IgD-negative memory B cell (primary cell): ENCODE measurements at regions not wholly inside any gene's neighbourhood (a gene's known extent, or its start where the extent isn't known, plus 50 kb on each side); places are given as distances from the start of the nearest gene placed in this dataset.
A peak's percentile ranks its signal among the peaks of the same experiment; 100 is the strongest.

ENCODE experiments used
- H3K27ac Mint-ChIP-seq, 3 donors: one replicate each; pipeline ENCODE4 v1.8.0; 2020 to 2022; ENCODE audit warnings: mild to moderate bottlenecking in 3 of 3, mixed read lengths in 3 of 3, moderate library complexity in 1 of 3
- H3K27me3 Mint-ChIP-seq: one replicate; pipeline ENCODE4 v1.8.0; 2021; ENCODE audit warnings: mixed read lengths
- H3K36me3 Mint-ChIP-seq: one replicate; pipeline ENCODE4 v1.8.0; 2020; ENCODE audit warnings: mild to moderate bottlenecking, mixed read lengths
- H3K4me1 Mint-ChIP-seq, 3 donors: one replicate each; pipeline ENCODE4 v1.8.0; 2020 to 2022; ENCODE audit warnings: mixed read lengths in 3 of 3, mild to moderate bottlenecking in 1 of 3
- H3K4me3 Mint-ChIP-seq, 4 donors: one replicate each; pipeline ENCODE4 v1.8.0; 2020 to 2022; ENCODE audit warnings: mild to moderate bottlenecking in 4 of 4, mixed read lengths in 4 of 4, moderate library complexity in 3 of 4
- H3K9me3 Mint-ChIP-seq, 3 donors: one replicate each; pipeline ENCODE4 v1.8.0; 2020 to 2021; ENCODE audit warnings: mixed read lengths in 3 of 3, mild to moderate bottlenecking in 1 of 3

DNA sequence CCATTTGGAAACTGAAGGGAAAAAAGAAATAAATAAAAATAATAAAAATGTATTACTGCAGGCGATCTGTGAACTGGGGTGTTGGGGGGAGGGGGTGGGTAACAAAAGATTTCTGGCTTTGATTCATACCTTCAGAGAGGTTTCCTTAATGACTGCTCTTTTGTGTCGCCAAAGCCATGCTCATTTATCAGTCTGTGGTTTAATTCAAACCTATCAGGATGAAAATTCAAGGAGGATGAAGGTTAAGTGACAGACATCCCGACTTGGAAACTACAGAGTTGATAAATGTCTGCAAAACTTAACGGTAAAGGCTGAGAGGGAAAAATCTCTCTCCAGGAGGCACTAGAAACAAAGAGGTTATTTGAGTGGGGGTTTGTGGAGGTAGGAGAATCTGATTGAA, 278.2 kb downstream of the PSAT1 start:
- Mint-ChIP-seq H3K9me3 (no peaks in the 10 kb centered on the region), H3K4me1 (no peaks in the 10 kb centered on the region), H3K27ac (no peak overlapping the region), H3K27me3 (no peaks in the 10 kb centered on the region), H3K4me3 (no peak overlapping the region), H3K36me3 (peaks cover 4% of the 10 kb centered on the region)

GRCh38 chr9:78575771-78576170, 278.8 kb downstream of the PSAT1 start:
- Mint-ChIP-seq H3K27ac (peak overlapping the region in 1 of 3 donors; percentile 6), H3K9me3 (no peaks in the 10 kb centered on the region), H3K36me3 (peaks cover 4% of the 10 kb centered on the region), H3K4me1 (no peaks in the 10 kb centered on the region), H3K27me3 (peaks cover under 1% of the 10 kb centered on the region), H3K4me3 (no peak overlapping the region)

DNA sequence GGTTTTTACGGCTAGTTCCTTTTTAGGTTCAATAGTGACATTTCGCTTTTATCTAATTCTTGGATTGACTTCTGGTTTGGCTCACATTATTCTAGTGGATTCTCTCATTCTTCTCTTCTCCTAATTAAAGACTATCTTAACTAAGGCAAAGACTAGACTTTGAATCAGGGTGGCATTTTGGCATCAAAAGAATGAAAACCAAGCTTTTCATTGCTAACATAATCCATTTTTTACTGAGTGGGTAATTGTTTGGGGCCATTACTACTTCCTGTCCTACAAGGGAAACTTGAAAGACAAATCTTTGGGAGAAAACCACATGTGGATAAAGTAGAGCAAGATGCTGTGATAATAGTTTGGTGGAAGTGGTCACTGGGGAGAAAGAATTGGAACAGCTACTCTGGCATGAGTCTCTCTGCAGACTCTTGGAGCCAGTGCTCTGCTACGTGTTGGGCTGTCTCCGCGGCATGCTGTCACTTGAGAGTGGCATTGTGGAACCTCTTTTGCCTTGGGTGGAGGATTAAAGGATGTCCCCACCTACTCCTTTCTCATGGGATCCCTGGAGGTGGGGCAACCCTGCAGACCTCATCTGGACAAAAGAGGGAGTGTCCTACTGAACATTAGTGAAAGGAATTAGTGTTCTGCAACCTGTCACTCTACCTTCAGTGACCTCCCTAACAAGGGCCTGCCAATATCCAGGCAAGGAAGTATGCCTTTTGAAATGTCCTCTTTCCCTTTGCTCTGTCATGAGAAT, 280.4 kb downstream of the PSAT1 start:
- peaks cover 6% of the 10 kb centered on the region for H3K27me3 Mint-ChIP-seq
- H3K4me1 Mint-ChIP-seq, result no peaks in the 10 kb centered on the region
- peaks cover 4% of the 10 kb centered on the region for H3K36me3 Mint-ChIP-seq
- H3K9me3 Mint-ChIP-seq, result no peaks in the 10 kb centered on the region
- no peak overlapping the region for H3K27ac Mint-ChIP-seq
- H3K4me3 Mint-ChIP-seq, result no peak overlapping the region

DNA sequence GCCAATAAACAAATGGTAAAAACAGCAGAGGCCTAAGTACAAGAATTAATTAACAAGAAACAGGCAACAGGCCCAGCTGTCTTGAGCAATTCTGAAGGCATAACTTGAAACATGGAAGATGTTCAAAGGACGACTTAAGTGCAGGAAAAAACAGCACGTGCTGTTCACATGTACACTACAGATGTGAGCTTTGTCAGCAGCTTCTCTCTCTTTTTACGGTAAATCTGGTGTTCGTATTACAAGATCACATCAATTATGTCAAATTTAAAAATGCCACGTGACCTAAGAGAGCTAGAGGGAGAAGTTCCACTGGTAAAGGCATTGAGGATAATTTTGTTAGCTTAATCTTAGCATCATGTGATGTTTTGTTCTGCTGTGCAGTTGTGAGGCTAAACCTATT, 281.1 kb downstream of the PSAT1 start:
- H3K27me3 Mint-ChIP-seq, result peaks cover 7% of the 10 kb centered on the region
- peaks cover 4% of the 10 kb centered on the region for H3K36me3 Mint-ChIP-seq
- no peaks in the 10 kb centered on the region for H3K4me1 Mint-ChIP-seq
- H3K9me3 Mint-ChIP-seq, result no peaks in the 10 kb centered on the region
- no peak overlapping the region for H3K27ac Mint-ChIP-seq
- no peak overlapping the region for H3K4me3 Mint-ChIP-seq

- Mint-ChIP-seq H3K27me3 (peaks cover 16% of the 10 kb centered on the region), H3K4me3 (no peak overlapping the region), H3K9me3 (no peaks in the 10 kb centered on the region), H3K4me1 (no peaks in the 10 kb centered on the region), H3K36me3 (no peaks in the 10 kb centered on the region), H3K27ac (no peak overlapping the region)
These were observed 285.9 kb downstream of the PSAT1 start for GRCh38 chr9:78582821-78583220.

DNA sequence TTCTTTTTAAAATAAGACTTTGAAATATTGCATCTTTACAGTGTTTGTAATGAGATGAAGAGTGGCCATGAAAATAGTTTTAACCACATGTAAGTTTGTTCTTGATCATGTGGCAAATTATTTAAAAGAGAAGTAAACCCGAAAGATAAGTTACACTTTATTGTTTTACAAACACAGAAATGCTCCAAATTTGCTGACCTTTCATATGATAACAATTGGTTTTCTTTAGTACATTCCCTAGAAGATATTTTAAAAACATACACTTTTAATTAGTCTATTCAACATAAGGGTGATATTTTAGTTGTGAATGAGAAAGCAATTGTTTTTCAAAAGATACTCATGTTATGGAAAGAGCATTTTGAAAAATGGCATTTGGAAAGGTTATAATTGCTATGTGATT, 287.7 kb downstream of the PSAT1 start:
- Mint-ChIP-seq H3K4me1 (no peaks in the 10 kb centered on the region), H3K36me3 (no peaks in the 10 kb centered on the region), H3K4me3 (no peak overlapping the region), H3K27me3 (peaks cover 16% of the 10 kb centered on the region), H3K9me3 (peaks cover 0 to 2% (median 0%) of the 10 kb centered on the region in 3 donors), H3K27ac (no peak overlapping the region)

DNA sequence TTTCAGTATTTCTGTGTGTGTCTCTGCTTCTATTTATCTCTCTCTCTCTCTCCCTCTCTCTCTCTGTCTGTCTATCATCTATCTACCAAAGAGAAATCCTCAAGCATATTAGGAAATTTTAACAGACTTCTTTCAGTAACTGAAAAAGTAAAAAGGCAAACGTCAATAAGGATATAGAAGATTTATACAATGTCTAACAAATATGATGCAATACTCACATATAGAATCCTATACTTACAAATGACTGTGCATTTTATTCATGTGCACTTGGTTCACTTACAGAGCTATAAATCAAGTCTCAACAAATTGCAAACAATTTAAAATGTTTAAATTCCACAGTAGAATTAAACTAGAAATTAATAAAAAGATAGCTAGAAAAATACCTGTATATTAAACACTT, 289.0 kb downstream of the PSAT1 start:
- H3K4me3 Mint-ChIP-seq, result no peak overlapping the region
- H3K27me3 Mint-ChIP-seq, result peaks cover 14% of the 10 kb centered on the region
- no peaks in the 10 kb centered on the region for H3K4me1 Mint-ChIP-seq
- H3K27ac Mint-ChIP-seq, result no peak overlapping the region
- H3K9me3 Mint-ChIP-seq, result peaks cover 0 to 2% (median 0%) of the 10 kb centered on the region in 3 donors
- H3K36me3 Mint-ChIP-seq, result no peaks in the 10 kb centered on the region

DNA sequence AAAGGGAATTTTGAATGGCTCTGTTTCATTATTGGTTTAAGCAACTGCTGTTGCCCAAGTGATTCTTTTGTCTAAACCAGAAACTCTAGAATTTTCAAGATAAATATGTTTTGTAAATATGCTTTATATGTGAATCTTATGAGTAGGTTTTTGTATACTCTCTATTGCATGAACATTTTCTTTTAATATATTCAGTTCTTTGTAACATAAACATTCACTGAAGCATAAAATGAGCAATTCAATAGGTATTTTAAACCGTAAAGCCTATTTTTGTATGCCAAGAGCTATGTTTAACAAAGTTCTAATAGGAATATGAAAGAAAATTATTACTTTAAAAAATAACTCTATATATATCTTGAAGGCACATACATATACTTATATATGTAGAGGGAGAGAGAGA, 293.1 kb downstream of the PSAT1 start:
- Mint-ChIP-seq H3K9me3 (peaks cover 0 to 2% (median 0%) of the 10 kb centered on the region in 3 donors), H3K4me3 (no peak overlapping the region), H3K27me3 (peaks cover 3% of the 10 kb centered on the region), H3K4me1 (no peaks in the 10 kb centered on the region), H3K36me3 (no peaks in the 10 kb centered on the region), H3K27ac (no peak overlapping the region)

- Mint-ChIP-seq H3K4me3 (no peak overlapping the region), H3K9me3 (peaks cover 0 to 2% (median 0%) of the 10 kb centered on the region in 3 donors), H3K4me1 (no peaks in the 10 kb centered on the region), H3K36me3 (no peaks in the 10 kb centered on the region), H3K27ac (no peak overlapping the region), H3K27me3 (no peaks in the 10 kb centered on the region)
These were observed 295.9 kb downstream of the PSAT1 start for GRCh38 chr9:78592811-78593210.

- H3K36me3 Mint-ChIP-seq, result no peaks in the 10 kb centered on the region
- no peaks in the 10 kb centered on the region for H3K9me3 Mint-ChIP-seq
- H3K4me1 Mint-ChIP-seq, result no peaks in the 10 kb centered on the region
- H3K27ac Mint-ChIP-seq, result no peak overlapping the region
- no peak overlapping the region for H3K4me3 Mint-ChIP-seq
- H3K27me3 Mint-ChIP-seq, result no peaks in the 10 kb centered on the region
These were observed 298.4 kb downstream of the PSAT1 start for GRCh38 chr9:78595200-78595945.

GRCh38 chr9:78596346-78596745, 299.4 kb downstream of the PSAT1 start:
- no peak overlapping the region for H3K4me3 Mint-ChIP-seq
- H3K27ac Mint-ChIP-seq, result no peak overlapping the region
- no peaks in the 10 kb centered on the region for H3K36me3 Mint-ChIP-seq
- H3K9me3 Mint-ChIP-seq, result no peaks in the 10 kb centered on the region
- no peaks in the 10 kb centered on the region for H3K27me3 Mint-ChIP-seq
- H3K4me1 Mint-ChIP-seq, result no peaks in the 10 kb centered on the region

DNA sequence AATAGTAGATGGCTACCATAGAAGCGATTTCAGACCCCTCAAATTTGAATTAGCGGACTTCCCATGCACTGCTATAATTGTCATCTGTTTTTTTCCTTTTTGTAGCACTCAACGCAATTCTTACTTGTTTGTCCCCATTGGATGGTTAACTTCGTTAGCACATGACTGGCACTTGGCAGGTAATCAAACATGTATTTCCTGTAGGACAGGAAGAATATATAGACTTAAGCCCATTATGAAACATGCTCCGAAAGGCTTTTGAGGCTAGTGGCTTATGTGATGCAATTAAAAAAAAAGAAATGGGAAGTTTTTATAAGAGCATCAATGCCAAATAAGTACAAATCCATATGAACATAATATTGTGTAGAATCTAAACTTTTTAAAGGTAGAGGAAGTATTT, 301.2 kb downstream of the PSAT1 start:
- H3K27ac Mint-ChIP-seq, result no peak overlapping the region
- no peaks in the 10 kb centered on the region for H3K27me3 Mint-ChIP-seq

GRCh38 chr9:78599926-78600325, 303.0 kb downstream of the PSAT1 start:
- Mint-ChIP-seq H3K27ac (no peak overlapping the region), H3K9me3 (no peaks in the 10 kb centered on the region), H3K4me3 (no peak overlapping the region), H3K27me3 (no peaks in the 10 kb centered on the region), H3K36me3 (no peaks in the 10 kb centered on the region), H3K4me1 (peaks cover 0 to 2% (median 0%) of the 10 kb centered on the region in 3 donors)

More for the DNA sequence above, 301.2 kb downstream of the PSAT1 start:
- H3K4me1 Mint-ChIP-seq, result peaks cover 0 to 2% (median 0%) of the 10 kb centered on the region in 3 donors
- H3K4me3 Mint-ChIP-seq, result no peak overlapping the region
- H3K36me3 Mint-ChIP-seq, result no peaks in the 10 kb centered on the region
- no peaks in the 10 kb centered on the region for H3K9me3 Mint-ChIP-seq

GRCh38 chr9:78601957-78602565, 305.1 kb downstream of the PSAT1 start:
- Mint-ChIP-seq H3K9me3 (no peaks in the 10 kb centered on the region), H3K27me3 (no peaks in the 10 kb centered on the region), H3K4me1 (peaks cover 0 to 2% (median 0%) of the 10 kb centered on the region in 3 donors), H3K4me3 (no peak overlapping the region), H3K36me3 (no peaks in the 10 kb centered on the region), H3K27ac (no peak overlapping the region)
